Adrenal gland (tissue), 5 donors: ENCODE measurements at regions not wholly inside any gene's neighbourhood (a gene's known extent, or its start where the extent isn't known, plus 50 kb on each side); places are given as distances from the start of the nearest gene placed in this dataset.

Source experiments
- POLR2A ChIP-seq, 2 donors: fragments of 450-650 bp; IDR thresholded peaks; one replicate each; pipeline ENCODE4 v1.6.1; 2017; ENCODE audit warnings: antibody characterized with exemption in 2 of 2, mild to moderate bottlenecking in 2 of 2, moderate library complexity in 1 of 2
- TF ChIP-seq, protein P1 (sequence below), 6 experiments: fragments of 450-650 bp in 4 of 6; fragments of 200-600 bp in 2 of 6; sonication (generic) in 1 of 6; IDR thresholded peaks; 1 replicate in 5 of 6; 2 replicates in 1 of 6; pipeline versions ENCODE4 v1.5.1 to v1.8.0; 2016 to 2021; ENCODE audit warnings: antibody characterized with exemption in 6 of 6, mild to moderate bottlenecking in 2 of 6, moderate library complexity in 1 of 6
- donor health status: DM: no; HTN: no; CAD: no.

DNA sequence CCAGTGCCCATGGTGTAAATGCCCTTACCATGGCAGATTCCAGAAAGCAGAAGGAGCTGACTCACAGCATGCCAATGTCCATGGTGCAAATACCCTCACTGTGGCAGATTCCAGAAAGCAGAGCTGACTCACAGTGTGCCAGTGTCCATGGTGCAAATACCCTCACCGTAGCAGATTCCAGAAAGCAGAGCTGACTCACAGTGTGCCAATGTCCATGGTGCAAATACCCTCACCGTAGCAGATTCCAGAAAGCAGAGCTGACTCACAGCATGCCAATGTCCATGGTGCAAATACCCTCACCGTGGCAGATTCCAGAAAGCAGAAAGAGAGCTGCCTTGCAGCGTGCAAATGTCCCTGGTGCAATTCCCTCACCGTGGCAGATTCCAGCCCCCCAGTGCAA lies 163.8 kb upstream of the SOX1 start:
- no peak for TF ChIP-seq POLR2A (IDR thresholded peaks at IDR 0.05)
- TF ChIP-seq, protein P1, sequence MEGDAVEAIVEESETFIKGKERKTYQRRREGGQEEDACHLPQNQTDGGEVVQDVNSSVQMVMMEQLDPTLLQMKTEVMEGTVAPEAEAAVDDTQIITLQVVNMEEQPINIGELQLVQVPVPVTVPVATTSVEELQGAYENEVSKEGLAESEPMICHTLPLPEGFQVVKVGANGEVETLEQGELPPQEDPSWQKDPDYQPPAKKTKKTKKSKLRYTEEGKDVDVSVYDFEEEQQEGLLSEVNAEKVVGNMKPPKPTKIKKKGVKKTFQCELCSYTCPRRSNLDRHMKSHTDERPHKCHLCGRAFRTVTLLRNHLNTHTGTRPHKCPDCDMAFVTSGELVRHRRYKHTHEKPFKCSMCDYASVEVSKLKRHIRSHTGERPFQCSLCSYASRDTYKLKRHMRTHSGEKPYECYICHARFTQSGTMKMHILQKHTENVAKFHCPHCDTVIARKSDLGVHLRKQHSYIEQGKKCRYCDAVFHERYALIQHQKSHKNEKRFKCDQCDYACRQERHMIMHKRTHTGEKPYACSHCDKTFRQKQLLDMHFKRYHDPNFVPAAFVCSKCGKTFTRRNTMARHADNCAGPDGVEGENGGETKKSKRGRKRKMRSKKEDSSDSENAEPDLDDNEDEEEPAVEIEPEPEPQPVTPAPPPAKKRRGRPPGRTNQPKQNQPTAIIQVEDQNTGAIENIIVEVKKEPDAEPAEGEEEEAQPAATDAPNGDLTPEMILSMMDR (IDR thresholded peaks at IDR 0.05): no peak
